Kidney (tissue), 13 donors: ENCODE measurements at regions not wholly inside any gene's neighbourhood (a gene's known extent, or its start where the extent isn't known, plus 50 kb on each side); places are given as distances from the start of the nearest gene placed in this dataset.

Source experiments
- DNase-seq, 5 donors: peaks; one replicate each; pipeline ENCODE4 v3.0.0-alpha.2; 2013 to 2020
- FAIRE-seq: peaks from 2 replicates; lab custom pipeline; 2012; peaks lifted over from hg19 to GRCh38; lab: Jason Lieb, UNC
- H3K27ac ChIP-seq, 2 donors: one replicate each; pipeline ENCODE4 v1.7.0; 2013; ENCODE audit warnings: low read depth in 2 of 2, low read length in 2 of 2, inconsistent platforms in 1 of 2
- H3K27me3 ChIP-seq: one replicate; pipeline ENCODE4 v1.7.1; 2013; ENCODE audit warnings: low read length, inconsistent platforms; ENCODE audit not compliant: control insufficient read depth, insufficient read depth
- H3K36me3 ChIP-seq, 3 donors: one replicate each; pipeline versions ENCODE4 v1.7.0 to v1.7.1; 2013; ENCODE audit warnings: low read length in 3 of 3, control low read depth in 1 of 3, inconsistent platforms in 1 of 3; ENCODE audit not compliant: insufficient read depth in 3 of 3, control insufficient read depth in 2 of 3
- H3K4me1 ChIP-seq, 3 donors: one replicate each; pipeline versions ENCODE4 v1.7.0 to v1.7.1; 2013; ENCODE audit warnings: low read length in 3 of 3, inconsistent platforms in 1 of 3, low read depth in 1 of 3; ENCODE audit not compliant: control insufficient read depth in 2 of 3, insufficient read depth in 2 of 3
- H3K4me3 ChIP-seq, 3 donors: one replicate each; pipeline versions ENCODE4 v1.7.0 to v1.8.1; 2013; ENCODE audit warnings: low read length in 3 of 3, control low read depth in 1 of 3, inconsistent platforms in 1 of 3
- H3K9ac ChIP-seq, 3 donors: one replicate each; pipeline versions ENCODE4 v1.7.0 to v1.7.1; 2013; ENCODE audit warnings: low read length in 3 of 3, control low read depth in 1 of 3, inconsistent platforms in 1 of 3
- H3K9me3 ChIP-seq, 3 donors: one replicate each; pipeline versions ENCODE4 v1.7.0 to v1.7.1; 2013; ENCODE audit warnings: low read length in 3 of 3, control low read depth in 1 of 3, inconsistent platforms in 1 of 3; ENCODE audit not compliant: control insufficient read depth in 2 of 3, insufficient read depth in 1 of 3
- intact Hi-C: fragments of 100-400 bp; cut with DNase I; formaldehyde crosslinking; loops from one replicate; pipeline ENCODE4 v1.11.1; 2022
- TF ChIP-seq, protein P1 (sequence below): IDR thresholded peaks from 3 replicates; pipeline ENCODE4 v1.5.1; 2012; ENCODE audit warnings: mild to moderate bottlenecking, moderate library complexity, borderline replicate concordance; ENCODE audit not compliant: insufficient read depth; ENCODE audit errors: extremely low read depth
- donor health status: control.
- donor health status: control.
- donor health status: control.
- donor health status: control.
- donor health status: control.
- donor health status: DM: yes; HTN: yes; CAD: no.
- donor health status: Normal renal cell carcinoma (clear cell type).

GRCh38 chr7:50858528-50859245 lies 76.0 kb upstream of the GRB10 start:
- TF ChIP-seq, protein P1, sequence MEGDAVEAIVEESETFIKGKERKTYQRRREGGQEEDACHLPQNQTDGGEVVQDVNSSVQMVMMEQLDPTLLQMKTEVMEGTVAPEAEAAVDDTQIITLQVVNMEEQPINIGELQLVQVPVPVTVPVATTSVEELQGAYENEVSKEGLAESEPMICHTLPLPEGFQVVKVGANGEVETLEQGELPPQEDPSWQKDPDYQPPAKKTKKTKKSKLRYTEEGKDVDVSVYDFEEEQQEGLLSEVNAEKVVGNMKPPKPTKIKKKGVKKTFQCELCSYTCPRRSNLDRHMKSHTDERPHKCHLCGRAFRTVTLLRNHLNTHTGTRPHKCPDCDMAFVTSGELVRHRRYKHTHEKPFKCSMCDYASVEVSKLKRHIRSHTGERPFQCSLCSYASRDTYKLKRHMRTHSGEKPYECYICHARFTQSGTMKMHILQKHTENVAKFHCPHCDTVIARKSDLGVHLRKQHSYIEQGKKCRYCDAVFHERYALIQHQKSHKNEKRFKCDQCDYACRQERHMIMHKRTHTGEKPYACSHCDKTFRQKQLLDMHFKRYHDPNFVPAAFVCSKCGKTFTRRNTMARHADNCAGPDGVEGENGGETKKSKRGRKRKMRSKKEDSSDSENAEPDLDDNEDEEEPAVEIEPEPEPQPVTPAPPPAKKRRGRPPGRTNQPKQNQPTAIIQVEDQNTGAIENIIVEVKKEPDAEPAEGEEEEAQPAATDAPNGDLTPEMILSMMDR: no peak
- Histone ChIP-seq H3K27ac (no peak overlapping the region), H3K4me1 (no peaks in the 10 kb centered on the region), H3K4me3 (no peak overlapping the region), H3K27me3 (no peaks in the 10 kb centered on the region), H3K36me3 (no peaks in the 10 kb centered on the region), H3K9me3 (no peaks in the 10 kb centered on the region), H3K9ac (no peak overlapping the region)
- DNase-seq (no peak), FAIRE-seq (no peak)
- intact Hi-C loops: no loop called here

- H3K36me3 ChIP-seq: no peaks in the 10 kb centered on the region
- DNase-seq (no peak), FAIRE-seq (no peak)
- no peak overlapping the region for H3K4me3 ChIP-seq
- TF ChIP-seq, protein P1: no peak
- intact Hi-C loops: no loop called here
- H3K27ac ChIP-seq: no peak overlapping the region
- no peaks in the 10 kb centered on the region for H3K4me1 ChIP-seq
- H3K9ac ChIP-seq: no peak overlapping the region
- H3K27me3 ChIP-seq: no peaks in the 10 kb centered on the region
- H3K9me3 ChIP-seq: no peaks in the 10 kb centered on the region
Measured at GRCh38 chr7:50857804-50858489, 75.3 kb upstream of the GRB10 start.

GRCh38 chr7:50856806-50857205 lies 74.1 kb upstream of the GRB10 start:
- no peak overlapping the region for H3K4me3 ChIP-seq
- H3K9me3 ChIP-seq: no peaks in the 10 kb centered on the region
- intact Hi-C loops: no loop called here
- DNase-seq: no peak
- H3K4me1 ChIP-seq: peaks cover 0 to 3% (median 0%) of the 10 kb centered on the region in 3 donors
- TF ChIP-seq, protein P1: no peak
- H3K9ac ChIP-seq: no peak overlapping the region
- no peak overlapping the region for H3K27ac ChIP-seq
- no peaks in the 10 kb centered on the region for H3K36me3 ChIP-seq
- no peak for FAIRE-seq
- no peaks in the 10 kb centered on the region for H3K27me3 ChIP-seq
